AG08396 (cell line): ENCODE measurements at regions not wholly inside any gene's neighbourhood (a gene's known extent, or its start where the extent isn't known, plus 50 kb on each side); places are given as distances from the start of the nearest gene placed in this dataset.
"Not testable (repeated sequence)": the region's sequence is repeated elsewhere in the genome, so short reads cannot be mapped to it uniquely, and the experiment has no call there.

Source experiments
- DNase-seq: peaks from one replicate; pipeline ENCODE4 v3.0.0; 2012; ENCODE audit warnings: low spot score, mixed read lengths

DNA sequence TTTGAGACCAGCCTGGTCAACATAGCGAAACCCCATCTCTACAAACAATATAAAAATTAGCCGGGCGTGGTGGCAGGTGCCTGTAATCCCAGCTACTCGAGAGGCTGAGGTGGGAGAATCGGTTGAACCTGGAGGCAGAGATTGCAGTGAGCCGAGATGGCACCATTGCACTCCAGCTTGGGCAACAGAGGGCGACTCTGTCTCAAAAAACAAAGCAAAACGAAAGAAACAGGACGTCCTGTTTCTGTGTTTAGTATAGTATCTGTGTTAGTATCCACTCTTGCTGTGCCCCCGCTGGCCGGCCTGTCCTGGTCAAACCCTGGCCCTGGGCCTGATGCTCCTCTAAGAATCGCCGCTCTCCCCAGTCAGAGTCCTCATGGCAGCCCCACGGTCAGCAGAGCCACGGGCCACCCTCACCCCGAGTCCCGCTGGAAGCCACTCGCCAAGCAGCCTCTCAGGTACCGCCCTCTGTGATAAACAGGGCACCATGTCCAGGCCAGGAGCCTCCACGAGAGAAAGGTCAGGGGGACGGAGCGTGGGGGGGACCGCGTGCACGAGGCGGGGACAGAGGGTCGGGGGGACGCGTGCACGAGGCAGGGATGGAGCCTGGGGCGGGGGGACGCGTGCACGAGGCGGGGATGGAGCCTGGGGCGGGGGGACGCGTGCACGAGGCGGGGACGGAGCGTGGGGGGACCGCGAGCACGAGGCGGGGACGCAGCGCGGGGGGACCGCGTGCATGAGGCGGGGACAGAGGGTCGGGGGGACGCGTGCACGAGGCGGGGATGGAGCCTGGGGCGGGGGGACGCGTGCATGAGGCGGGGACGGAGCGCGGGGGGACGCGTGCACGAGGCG lies 384.5 kb downstream of the SMOC2 start:
- DNase-seq = no peak

DNA sequence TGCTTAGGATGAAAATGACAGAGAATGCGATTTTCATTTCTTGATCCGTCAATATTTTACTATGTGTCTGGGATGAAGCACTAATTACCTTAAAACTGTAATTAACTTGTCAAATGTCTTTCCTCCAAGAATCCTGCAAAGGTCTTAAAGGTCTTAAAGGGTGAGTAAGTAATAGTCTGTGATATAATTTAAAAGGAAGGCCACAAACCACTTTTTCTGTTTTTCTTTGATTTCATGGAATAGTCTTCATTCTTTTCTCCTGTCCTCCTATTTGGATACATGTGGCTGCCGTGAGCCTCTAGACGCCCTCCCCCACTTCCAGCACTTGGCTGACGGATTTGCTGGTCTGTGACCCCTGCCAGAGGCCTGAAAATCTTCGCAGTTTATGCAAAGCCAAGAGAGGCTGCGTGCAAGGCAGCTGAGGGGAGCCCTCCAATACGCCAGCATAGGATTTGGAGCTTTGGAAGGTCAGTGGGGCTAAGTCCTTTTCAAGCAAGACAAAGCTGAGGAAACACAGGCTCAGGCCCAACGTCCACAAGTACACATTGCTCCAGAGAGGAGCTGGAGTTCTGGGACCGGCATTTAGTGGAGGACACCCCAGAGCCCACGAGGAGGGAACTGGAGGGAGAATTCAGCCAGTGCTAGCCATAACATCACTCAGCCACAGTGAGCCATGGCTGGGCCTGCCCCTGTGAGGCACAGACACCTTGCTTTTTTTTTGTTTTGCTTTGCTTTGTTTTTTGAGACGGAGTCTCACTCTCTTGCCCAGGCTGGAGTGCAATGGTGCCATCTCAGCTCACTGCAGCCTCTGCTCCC lies 382.6 kb downstream of the SMOC2 start:
- no peak for DNase-seq

DNA sequence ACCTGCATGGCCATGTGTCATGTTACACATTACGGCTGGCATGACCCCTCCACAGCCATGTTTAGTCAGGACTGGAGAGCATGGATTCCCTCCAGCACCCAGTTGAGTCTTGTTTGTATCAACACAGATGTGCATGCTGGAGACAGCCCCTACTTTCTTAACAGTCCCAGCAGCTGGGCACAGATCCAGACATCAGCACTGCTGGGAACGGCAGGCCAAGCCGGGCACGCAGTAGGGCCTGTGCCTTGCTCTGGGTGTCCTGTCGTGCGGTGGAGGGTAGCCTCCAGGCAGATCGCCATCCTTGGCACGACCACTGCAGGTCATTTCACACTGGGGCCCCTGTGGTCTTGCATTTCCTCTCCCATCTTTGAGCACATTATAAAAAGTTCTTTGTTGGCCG lies 381.4 kb downstream of the SMOC2 start:
- DNase-seq = no peak

DNA sequence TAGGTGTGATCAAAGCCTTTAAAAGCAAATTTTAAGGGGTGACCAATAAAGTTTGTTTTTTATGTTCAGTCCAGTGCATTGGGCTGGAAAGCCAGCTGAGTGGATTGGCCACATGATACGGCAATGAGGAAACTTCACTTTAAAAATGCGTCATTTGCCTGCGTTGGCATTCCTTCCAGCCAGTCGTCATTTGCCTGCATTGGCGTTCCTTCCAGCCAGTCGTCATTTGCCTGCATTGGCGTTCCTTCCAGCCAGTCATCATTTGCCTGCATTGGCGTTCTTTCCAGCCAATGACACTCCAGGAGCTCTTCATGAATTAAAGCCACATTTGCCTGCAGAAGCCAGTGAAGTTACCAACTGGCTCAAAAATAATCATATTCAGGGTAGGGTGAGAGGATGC lies 378.6 kb downstream of the SMOC2 start:
- no peak for DNase-seq

DNA sequence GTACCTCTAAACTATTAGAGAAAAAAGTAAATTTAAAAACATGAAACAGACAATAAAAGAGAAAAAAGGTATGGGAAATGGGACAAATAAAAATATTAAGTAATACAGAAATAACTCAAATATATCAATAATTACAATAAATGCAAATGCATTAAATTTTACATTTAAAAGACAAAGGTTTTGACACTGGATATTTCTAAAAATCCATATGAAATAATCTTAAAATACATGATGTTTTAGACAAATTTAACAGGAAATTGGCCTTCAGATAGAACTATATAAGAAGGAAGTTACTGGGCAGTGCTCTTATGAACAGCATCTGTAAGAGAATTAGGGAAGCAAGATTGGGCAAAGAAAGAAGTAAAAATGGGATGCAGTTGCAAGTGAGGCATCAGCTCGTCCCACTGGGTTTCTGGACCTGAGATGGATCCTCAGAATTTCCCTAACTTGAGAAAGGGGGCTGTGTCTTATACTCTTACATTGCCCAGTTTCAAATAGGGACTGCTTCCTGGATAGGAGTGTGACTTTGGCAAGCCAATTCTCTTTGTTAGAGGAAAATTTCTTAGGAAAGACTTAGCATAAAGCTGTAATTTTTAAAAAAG lies 376.7 kb downstream of the SMOC2 start:
- no peak for DNase-seq

DNA sequence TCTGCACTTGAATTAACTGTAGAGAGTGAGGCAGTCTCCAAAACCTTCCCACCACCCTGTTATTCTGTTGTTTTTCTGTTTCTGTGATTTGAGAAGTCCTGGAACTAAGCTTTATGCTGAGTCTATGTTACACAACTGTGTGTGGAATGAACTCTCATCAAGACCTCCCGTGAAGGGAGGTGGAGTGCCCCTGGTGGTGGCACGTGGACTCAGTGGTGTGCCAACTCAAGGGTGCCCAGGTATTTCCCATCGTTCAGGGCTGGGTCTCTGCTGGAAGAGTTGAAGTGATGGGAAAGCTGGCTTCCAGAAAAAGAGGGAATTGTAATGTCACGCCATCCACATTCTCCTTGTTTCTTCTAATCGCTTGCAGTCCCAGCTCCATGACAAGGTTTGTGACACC lies 374.2 kb downstream of the SMOC2 start:
- no peak for DNase-seq

DNA sequence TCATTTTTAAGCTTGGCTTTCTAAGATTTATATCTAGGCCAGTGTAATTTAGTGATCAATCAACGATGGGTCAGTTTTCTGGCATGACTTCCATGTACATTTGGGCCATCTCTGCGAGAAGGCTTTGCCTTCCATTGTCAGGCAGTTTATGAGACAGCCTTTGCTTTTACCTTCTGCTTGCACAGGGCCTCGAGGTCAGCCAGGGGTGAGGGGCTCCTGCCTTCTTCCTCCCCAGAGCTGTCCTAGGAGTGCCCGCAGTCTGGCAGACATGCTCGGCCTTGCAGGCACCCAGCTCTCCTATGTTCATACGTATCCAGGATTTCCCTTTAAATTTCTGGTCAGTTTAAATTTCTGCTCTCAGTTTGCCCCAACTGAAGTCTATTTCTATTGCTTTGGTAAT lies 367.2 kb downstream of the SMOC2 start:
- DNase-seq = no peak

DNA sequence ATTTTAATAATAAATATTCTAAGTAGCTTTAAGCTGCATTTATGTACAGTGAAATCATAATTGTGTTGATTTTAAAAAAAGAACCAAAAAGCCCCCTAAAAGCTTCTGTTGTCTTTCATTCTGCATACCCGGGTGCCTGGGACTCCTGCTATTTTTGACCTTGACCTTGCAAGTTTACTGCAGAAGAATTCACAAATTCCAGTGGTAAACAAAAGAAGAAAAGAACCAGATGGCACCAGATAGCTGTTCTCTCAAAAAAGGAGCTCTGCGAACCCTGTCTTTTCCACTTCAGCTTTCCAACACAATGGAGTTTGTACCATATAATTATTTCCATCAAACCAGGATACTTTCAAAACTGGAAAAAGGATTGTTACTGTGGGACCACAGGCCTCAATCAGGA lies 363.3 kb downstream of the SMOC2 start:
- no peak for DNase-seq

DNA sequence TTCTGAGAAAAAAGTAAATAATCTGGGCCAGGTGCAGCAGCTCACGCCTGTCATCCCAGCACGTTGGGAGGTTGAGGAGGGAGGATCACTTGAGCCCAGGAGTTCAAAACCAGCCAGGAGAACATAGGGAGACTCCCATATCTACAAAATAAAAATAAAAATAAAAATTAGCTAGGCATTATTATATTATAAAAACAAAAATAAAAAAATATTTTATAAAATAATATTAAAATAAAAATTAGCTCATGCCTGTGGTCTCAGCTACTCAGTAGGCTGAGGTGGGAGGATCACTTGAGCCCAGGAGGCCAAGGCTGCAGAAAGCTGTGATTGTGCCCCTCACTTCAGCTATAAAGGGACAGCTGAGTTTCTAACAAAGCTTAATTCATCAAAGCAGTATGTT lies 362.9 kb downstream of the SMOC2 start:
- no peak for DNase-seq

DNA sequence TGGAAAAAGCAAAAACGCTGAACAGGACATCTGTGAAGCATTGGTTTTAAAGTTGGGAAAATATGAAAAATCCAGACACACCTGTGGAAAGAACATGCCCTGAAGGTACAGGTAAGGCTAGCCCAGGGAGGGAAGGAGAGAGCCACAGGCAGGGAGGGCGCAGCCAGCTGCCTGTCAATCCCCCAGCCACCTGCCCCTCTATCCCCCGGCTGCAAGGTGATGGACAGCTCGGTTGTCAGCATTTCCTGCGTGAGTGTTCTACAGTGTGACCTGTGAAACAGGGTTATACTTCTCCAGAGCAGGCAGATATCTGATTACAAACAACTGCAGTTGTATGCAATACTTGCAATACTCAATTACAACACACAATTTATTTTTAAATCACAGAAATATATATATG lies 358.1 kb downstream of the SMOC2 start:
- DNase-seq = no peak

DNA sequence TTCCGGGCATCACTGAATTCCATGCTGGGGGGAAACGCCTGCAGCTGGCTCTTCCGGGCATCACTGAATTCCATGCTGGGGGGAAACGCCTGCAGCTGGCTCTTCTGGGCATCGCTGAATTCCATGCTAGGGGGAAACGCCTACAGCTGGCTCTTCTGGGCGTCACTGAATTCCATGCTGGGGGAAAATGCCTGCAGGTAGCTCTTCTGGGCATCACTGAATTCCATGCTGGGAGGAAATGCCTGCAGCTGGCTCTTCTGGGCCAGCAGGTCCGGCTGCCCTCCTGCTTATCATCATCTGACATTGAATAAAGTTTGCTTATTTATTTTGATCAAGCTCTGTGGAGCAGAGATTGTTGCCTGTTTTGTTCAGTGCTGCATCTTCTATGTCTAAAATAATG lies 355.1 kb downstream of the SMOC2 start:
- DNase-seq = no peak

DNA sequence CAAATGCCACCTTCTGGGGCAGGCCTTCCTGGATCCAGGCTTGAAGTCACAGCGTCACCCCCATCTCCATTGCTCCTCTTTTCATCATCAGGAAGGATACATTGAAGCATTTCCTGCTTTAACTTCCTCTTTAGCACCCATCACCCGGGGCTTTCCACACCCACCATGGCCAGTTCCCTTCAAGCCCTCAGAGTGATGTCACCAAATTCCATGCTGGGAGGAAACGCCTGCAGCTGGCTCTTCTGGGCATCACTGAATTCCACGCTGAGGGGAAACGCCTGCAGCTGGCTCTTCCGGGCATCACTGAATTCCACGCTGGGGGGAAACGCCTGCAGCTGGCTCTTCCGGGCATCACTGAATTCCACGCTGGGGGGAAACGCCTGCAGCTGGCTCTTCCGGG lies 354.6 kb downstream of the SMOC2 start:
- DNase-seq = not testable (repeated sequence)

DNA sequence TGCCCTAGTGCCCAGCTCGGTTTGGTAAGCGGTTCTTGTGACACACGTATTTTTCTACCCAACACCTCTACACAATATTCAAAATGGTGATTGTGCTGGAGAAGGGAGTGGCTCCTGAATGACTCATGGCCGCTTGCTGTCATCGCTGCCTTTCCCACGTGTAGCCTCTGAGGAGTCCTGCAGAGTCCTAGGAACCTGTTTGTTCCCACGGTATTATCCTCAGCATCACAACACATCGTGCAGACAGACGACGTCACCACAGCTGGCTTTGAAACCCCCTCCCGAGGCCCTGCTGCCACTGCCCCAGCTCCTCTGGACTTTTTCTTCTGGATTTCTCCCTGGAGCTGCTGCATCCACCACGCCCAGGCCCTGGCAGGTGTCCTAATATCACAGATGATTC lies 353.5 kb downstream of the SMOC2 start:
- no peak for DNase-seq

DNA sequence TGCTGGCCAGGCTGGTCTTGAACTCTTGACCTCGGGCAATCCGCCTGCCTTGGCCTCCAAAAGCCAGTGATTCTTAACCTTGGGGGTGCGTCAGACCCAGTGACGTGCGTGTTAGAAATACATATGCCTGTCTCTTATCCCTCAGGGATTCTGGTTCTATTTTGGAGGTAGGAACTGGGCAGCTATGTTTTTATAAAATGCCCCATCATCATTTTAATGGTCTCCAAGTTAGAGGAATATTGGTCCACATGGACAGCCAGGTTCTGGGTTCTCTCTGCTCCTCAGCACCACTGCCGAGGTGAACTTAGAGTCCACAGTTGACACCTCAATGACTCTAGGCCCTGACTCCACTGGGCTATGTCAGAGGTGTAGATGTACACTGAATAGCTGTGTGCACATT lies 352.7 kb downstream of the SMOC2 start:
- no peak for DNase-seq

DNA sequence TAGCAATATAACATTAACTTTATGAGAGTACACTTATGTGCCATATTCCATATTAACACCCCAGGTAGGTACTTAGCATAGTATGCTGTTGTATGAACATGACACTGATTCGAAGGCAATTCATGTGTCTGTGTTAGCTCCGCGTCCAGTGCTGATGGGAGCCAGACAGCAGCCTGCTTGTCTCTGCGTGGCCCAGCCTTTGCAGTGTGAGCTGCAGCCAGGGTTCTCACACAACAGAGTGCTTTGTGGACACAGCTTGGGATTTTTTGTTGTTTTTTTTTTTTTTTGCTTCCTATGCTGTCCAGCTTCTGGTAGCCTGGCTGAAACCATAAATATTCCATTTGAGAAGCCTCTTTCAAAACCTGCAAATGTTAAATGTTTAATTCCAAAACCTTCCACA lies 350.9 kb downstream of the SMOC2 start:
- DNase-seq = no peak

DNA sequence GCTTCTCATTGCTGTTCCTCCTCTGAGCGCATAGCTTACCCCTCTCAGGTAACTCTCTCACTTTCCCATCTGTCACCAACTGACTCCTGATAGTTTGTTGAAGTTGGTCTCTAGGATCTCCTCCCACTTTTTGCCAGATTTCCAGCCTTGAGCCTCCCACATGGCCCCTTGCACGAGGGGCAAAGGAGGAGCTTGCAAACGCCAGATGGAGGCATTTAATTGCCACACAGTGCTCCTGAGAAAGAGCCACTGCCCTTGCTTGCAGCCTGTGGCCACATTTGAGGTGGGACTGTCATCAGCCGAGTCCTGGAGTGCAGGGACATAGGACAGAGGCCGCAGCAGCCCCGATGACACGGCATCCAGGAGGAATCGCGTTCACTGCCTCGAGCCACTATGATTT lies 348.7 kb downstream of the SMOC2 start:
- no peak for DNase-seq

DNA sequence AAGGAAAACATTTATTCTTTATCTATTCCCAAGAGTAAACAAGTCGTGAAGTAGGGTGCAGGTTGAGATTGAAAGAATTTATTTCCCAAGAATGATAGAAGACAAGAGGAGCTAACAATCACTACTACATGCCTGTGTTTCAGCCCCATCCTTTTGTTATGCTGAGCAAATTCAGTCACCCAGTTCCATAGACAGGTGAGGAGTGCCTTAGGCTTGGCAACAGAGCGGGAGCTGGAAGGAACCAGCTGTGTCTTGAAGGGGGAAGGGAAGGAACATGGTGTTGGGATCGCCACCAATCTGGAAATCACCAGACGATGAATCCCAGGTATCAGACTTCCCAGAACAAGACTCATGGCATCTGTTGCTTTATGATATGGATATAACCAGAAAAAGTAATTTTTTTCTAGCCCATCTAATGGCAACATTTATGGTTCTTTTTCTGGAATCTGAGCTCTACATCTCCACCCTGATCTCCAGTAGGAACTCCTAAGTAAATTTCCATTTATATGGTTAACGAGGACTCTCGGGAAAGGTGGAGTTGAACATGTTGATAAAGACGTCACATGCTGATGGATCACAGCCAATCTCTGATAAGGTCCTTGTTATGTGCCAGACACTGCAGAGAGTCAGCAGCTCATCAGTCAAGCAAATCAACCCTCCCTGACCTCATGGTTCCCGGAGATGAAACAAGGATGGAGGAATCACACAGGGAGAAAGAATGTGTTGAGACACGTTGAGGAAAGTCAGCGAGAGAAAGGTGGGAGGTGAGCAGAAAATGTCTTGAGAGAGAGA lies 344.9 kb downstream of the SMOC2 start:
- DNase-seq = no peak

DNA sequence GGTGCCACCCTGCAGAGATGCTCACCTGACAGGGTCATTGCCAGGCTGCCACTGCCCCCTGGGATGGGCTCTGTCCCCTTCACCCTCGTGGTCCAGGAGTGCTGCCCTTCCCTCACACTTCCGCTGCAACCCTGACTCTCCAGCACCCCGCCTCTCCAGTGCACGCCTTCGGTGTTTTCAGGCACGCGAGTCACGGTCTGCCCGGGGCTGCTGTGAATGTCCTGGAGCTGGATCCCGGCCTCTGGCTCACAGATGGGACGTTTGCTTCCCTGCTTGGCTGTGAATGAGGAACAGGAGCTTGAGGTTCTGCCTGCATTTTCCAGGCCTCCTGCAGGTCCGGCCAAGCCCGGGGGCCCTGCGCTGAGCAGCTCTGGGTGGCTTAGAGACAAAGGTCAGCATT lies 343.4 kb downstream of the SMOC2 start:
- no peak for DNase-seq

DNA sequence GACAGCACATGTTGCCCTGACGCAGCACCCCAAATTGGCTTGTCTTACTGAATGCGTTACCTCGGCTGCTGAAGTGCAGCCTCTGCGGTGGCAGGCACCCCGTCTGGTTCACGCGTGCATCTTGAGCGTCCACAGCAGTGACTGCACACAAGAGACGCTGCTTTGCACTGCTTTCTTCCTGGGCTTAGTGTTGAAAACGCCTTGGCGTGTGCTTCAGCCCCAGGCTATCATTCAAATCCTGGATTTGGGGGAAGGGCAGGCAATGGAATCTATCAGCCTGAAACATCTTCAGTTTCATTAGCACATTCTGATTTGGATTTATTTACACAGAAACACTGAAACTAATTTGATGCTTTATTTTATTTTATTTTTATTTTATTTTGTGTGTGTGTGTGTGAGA lies 342.7 kb downstream of the SMOC2 start:
- no peak for DNase-seq

DNA sequence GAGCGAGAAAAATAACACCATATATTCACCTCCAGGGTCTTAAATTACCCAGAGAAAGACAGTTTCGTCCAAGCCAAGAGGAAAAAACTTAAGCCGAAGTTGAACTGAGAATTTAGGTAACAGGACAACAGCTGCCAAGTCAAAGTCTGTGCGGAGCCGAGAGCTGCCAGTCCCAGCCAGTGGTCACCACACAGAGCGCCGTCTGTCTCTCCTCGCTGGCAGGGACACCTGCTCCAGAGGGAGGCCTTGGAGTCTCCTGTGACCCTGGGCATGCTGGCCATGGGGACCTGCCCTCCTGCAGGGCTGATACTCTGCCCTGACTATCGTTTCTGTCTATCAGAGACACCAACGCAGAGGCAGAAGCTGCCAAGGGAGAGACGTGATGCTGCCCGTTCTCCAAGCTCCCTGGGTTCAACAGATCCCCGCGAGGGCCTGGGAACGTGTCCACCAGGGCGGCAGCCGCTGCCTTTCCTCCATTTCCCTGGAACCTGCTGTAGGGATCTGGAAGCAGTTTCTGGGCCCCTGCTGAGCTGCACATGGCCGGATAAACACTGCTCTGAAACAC lies 341.3 kb downstream of the SMOC2 start:
- DNase-seq = no peak

DNA sequence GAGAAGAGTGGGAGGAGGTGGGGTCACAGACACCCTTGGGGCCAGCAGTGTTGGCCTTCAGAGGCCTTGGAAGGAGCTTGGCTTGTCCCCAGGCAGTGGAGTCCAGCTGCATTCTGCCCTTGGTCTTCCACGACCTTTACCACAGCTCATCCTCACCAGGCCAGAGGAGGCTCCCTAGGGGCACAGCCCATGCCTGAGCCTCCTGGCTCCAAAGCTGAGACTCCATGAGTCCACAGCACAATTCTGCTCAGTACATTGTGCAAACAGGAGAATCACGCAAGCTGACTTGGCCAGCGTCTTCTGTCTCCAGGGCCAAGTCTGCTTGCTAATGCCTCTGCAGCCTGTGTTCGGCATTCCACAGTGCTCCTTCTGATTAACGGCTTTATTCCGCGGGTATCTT lies 337.2 kb downstream of the SMOC2 start:
- DNase-seq = no peak

DNA sequence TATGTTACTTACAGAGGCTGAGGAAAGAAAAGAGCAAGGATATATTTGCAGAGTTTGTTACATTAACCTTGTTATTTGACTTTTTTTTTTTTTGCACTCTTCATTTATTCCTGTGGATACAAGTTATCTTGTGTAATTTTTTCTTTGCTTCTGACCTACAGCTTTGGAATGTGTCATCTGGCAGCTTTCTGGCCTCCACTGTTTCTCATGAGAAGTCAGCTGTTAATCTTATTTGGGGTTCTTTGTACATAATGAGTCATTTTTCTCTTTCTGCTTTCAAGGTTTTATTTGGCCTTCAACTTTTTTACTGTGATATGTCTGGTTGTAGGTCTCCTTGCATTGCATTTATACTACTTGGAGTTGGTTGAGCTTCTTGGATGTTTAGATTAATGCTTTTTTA lies 333.4 kb downstream of the SMOC2 start:
- no peak for DNase-seq
